ENCODE measurements at regions not wholly inside any gene's neighbourhood (a gene's known extent, or its start where the extent isn't known, plus 50 kb on each side); places are given as distances from the start of the nearest gene placed in this dataset.
A peak's percentile ranks its signal among the peaks of the same experiment; 100 is the strongest.

DNA sequence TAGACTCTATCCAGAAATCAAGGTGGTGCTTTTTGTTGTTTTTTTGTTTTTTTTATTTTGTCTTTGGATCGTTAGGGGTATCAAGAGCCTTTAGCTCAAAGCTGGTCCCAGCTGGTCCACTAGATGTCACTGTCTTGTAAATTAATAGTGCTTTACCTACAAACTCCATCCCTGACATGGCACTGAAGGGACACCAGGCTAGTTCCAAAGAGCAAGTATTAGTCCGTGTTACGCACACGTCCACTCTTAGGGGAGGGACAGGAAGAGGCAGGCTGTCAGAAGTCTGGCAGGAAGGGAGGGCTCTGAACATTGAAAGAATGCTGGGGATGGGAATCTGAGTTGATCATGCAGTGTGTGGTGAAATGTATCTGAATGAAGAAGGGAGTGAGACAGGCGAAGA, 85.9 kb upstream of the CCBE1 start:
- TF ChIP-seq CTCF (conservative IDR thresholded peaks at IDR 0.05) (peak; percentile 79), ZFX (IDR thresholded peaks at IDR 0.05) (no peak)

All from C4-2B (cell line).